C4-2B (cell line): ENCODE measurements at regions not wholly inside any gene's neighbourhood (a gene's known extent, or its start where the extent isn't known, plus 50 kb on each side); places are given as distances from the start of the nearest gene placed in this dataset.

Experiments
- ZFX ChIP-seq: fragments of 450-650 bp; IDR thresholded peaks from 2 replicates; pipeline ENCODE4 v1.6.1; 2017
- TF ChIP-seq, protein P1 (sequence below): fragments of 450-650 bp; conservative IDR thresholded peaks from 2 replicates; pipeline ENCODE4 v1.5.1; 2017; ENCODE audit warnings: mild to moderate bottlenecking

DNA sequence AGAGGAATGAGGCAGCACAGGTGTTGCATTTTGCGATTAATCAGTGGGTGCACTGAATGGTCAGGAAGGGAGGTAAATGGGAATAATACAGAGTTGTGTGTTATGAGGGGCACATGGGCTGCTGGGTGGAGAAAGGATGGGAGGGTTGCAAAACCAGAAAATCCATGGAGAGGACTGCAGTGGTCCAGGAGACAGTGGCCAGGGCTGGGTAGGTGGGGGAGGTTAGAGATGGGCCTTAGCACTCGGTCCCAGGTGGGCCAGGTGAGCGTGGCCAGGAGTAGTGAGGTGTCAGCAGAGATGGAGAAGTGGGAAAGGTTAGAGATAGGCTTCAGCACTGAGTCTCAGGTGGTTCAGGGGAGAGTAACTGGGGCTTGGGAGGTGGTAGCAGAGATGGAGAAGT is 399.1 kb upstream of the LARGE1 start:
- TF ChIP-seq, protein P1, sequence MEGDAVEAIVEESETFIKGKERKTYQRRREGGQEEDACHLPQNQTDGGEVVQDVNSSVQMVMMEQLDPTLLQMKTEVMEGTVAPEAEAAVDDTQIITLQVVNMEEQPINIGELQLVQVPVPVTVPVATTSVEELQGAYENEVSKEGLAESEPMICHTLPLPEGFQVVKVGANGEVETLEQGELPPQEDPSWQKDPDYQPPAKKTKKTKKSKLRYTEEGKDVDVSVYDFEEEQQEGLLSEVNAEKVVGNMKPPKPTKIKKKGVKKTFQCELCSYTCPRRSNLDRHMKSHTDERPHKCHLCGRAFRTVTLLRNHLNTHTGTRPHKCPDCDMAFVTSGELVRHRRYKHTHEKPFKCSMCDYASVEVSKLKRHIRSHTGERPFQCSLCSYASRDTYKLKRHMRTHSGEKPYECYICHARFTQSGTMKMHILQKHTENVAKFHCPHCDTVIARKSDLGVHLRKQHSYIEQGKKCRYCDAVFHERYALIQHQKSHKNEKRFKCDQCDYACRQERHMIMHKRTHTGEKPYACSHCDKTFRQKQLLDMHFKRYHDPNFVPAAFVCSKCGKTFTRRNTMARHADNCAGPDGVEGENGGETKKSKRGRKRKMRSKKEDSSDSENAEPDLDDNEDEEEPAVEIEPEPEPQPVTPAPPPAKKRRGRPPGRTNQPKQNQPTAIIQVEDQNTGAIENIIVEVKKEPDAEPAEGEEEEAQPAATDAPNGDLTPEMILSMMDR: no peak
- no peak for TF ChIP-seq ZFX
